Uterus (tissue), 3 donors: ENCODE measurements at regions not wholly inside any gene's neighbourhood (a gene's known extent, or its start where the extent isn't known, plus 50 kb on each side); places are given as distances from the start of the nearest gene placed in this dataset.
"Not testable (repeated sequence)": the region's sequence is repeated elsewhere in the genome, so short reads cannot be mapped to it uniquely, and the experiment has no call there.

Source experiments
- DNase-seq, 2 donors: peaks; one replicate each; pipeline ENCODE4 v3.0.0-alpha.2; 2019 to 2020
- H3K27ac ChIP-seq, 2 donors: fragments of 200-600 bp; sonication (generic); 1 replicate in 1 of 2; 2 replicates in 1 of 2; pipeline ENCODE4 v1.5.1; 2016 to 2018
- H3K27me3 ChIP-seq, 2 donors: fragments of 200-600 bp; sonication (generic); one replicate each; pipeline ENCODE4 v1.5.1; 2018 to 2019; ENCODE audit warnings: control low read depth in 1 of 2
- H3K36me3 ChIP-seq, 2 donors: fragments of 200-600 bp; sonication (generic); one replicate each; pipeline ENCODE4 v1.5.1; 2019; ENCODE audit warnings: control low read depth in 1 of 2
- H3K4me1 ChIP-seq, 2 donors: fragments of 200-600 bp; sonication (generic); one replicate each; pipeline ENCODE4 v1.5.1; 2018 to 2019; ENCODE audit warnings: control low read depth in 1 of 2
- H3K4me3 ChIP-seq, 2 donors: fragments of 200-600 bp; sonication (generic); 1 replicate in 1 of 2; 2 replicates in 1 of 2; pipeline ENCODE4 v1.5.1; 2018 to 2019; ENCODE audit warnings: mild to moderate bottlenecking in 1 of 2
- H3K9me3 ChIP-seq, 2 donors: fragments of 200-600 bp; sonication (generic); one replicate each; pipeline ENCODE4 v1.5.1; 2019; ENCODE audit warnings: control low read depth in 1 of 2
- POLR2A ChIP-seq, 2 donors: fragments of 450-650 bp; IDR thresholded peaks; one replicate each; pipeline ENCODE4 v1.6.1; 2016; ENCODE audit warnings: antibody characterized with exemption in 2 of 2, mild to moderate bottlenecking in 1 of 2, moderate library complexity in 1 of 2
- intact Hi-C: fragments of 100-400 bp; cut with DNase I; formaldehyde crosslinking; loops from one replicate; pipeline ENCODE4 v1.15.1; 2023; ENCODE audit warnings: low total_unique reads
- TF ChIP-seq, protein P1 (sequence below), 4 experiments: fragments of 200-600 bp in 2 of 4; fragments of 450-650 bp in 2 of 4; sonication (generic) in 2 of 4; IDR thresholded peaks; one replicate each; pipeline ENCODE4 v1.5.1; 2016 to 2019; ENCODE audit warnings: antibody characterized with exemption in 4 of 4, mild to moderate bottlenecking in 2 of 4, moderate library complexity in 1 of 4
- donor health status: DM: yes; HTN: yes; CAD: no.

DNA sequence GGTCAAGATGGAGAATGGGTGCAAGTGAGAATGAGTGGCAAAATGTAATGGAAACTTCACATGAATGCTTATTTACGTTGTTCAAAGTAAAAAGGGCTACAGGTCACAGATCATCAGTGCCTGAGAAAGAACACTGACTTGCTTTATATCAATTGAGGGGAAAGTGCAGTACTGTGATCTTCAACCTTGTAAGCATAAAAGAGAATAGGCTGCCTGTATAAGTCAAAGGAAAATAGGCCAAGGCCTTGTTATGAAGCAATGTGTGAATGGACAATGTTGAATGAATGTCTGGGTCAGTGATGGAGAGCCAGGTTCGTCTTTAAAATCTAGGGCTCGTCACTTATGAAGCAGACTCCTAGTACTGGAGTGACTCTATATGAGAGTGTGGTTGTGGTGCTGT lies 158.6 kb upstream of the NT5E start:
- TF ChIP-seq POLR2A (IDR thresholded peaks at IDR 0.05) = no peak
- TF ChIP-seq, protein P1, sequence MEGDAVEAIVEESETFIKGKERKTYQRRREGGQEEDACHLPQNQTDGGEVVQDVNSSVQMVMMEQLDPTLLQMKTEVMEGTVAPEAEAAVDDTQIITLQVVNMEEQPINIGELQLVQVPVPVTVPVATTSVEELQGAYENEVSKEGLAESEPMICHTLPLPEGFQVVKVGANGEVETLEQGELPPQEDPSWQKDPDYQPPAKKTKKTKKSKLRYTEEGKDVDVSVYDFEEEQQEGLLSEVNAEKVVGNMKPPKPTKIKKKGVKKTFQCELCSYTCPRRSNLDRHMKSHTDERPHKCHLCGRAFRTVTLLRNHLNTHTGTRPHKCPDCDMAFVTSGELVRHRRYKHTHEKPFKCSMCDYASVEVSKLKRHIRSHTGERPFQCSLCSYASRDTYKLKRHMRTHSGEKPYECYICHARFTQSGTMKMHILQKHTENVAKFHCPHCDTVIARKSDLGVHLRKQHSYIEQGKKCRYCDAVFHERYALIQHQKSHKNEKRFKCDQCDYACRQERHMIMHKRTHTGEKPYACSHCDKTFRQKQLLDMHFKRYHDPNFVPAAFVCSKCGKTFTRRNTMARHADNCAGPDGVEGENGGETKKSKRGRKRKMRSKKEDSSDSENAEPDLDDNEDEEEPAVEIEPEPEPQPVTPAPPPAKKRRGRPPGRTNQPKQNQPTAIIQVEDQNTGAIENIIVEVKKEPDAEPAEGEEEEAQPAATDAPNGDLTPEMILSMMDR (IDR thresholded peaks at IDR 0.05) = no peak
- Histone ChIP-seq H3K4me3 (no peak overlapping the region), H3K9me3 (no peaks in the 10 kb centered on the region), H3K27me3 (no peaks in the 10 kb centered on the region), H3K27ac (no peak overlapping the region), H3K36me3 (no peaks in the 10 kb centered on the region), H3K4me1 (no peaks in the 10 kb centered on the region)
- intact Hi-C loops = no loop called here
- DNase-seq = no peak

DNA sequence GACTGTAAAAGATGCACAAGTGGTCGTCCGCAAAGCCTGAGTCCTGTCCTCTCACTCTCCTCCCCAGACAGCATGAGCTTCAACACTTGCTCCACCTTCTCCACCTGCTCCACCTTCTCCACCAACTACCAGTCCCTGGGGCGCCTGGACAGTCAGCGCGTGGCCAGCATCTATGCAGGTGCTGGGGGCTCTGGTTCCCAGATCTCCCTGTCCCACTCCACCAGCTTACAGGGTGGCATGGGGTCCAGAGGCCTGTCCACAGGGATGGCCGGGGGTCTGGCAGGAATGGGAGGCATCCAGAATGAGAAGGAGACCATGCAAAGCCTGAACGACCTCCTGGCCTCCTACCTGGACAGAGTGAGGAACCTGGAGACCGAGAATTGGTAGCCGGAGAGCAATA lies 162.2 kb upstream of the NT5E start:
- H3K36me3 ChIP-seq = no peaks in the 10 kb centered on the region
- no peak overlapping the region for H3K27ac ChIP-seq
- no peaks in the 10 kb centered on the region for H3K4me1 ChIP-seq
- intact Hi-C loops = no loop called here
- H3K4me3 ChIP-seq = no peak overlapping the region
- no peak for TF ChIP-seq POLR2A (IDR thresholded peaks at IDR 0.05)
- TF ChIP-seq, protein P1 (IDR thresholded peaks at IDR 0.05) = no peak
- no peaks in the 10 kb centered on the region for H3K9me3 ChIP-seq
- no peak for DNase-seq
- no peaks in the 10 kb centered on the region for H3K27me3 ChIP-seq

DNA sequence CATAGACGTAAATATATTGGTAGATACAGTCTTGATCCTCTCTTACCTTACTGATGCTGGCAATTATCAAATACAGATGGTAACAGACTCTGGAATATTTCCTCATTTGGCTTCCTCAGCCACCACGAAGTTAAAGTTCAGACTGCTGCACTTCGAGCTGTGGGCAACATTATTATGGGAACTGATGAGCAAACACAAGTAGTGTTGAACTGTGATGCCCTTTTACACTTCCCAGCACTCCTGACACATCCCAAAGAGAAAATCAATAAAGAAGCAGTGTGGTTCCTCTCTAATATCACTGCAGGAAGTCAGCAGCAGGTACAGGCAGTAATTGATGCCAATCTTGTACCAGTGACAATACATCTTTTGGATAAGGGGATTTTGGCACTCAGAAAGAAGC lies 162.7 kb upstream of the NT5E start:
- Histone ChIP-seq H3K27me3 (no peaks in the 10 kb centered on the region), H3K36me3 (no peaks in the 10 kb centered on the region), H3K27ac (no peak overlapping the region), H3K9me3 (no peaks in the 10 kb centered on the region), H3K4me1 (no peaks in the 10 kb centered on the region), H3K4me3 (no peak overlapping the region)
- intact Hi-C loops = no loop called here
- TF ChIP-seq, protein P1 (IDR thresholded peaks at IDR 0.05) = no peak
- TF ChIP-seq POLR2A (IDR thresholded peaks at IDR 0.05) = no peak
- DNase-seq = no peak

DNA sequence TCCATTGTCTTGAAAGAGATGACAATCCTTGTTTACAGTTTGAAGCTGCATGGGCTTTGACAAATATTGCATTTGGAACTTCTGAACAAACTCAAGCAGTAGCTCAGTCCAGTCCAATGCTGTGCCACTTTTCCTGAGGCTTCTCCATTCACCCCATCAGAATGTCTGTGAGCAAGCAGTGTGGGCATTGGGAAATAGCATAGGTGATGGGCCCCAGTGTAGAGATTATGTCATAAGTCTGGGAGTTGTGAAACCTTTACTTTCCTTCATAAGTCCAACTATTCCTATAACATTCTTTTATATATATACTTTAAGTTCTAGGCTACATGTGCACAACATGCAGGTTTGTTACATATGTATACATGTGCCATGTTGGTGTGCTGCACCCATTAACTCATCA lies 163.4 kb upstream of the NT5E start:
- H3K4me3 ChIP-seq, DNase-seq, intact Hi-C loops, H3K27me3 ChIP-seq, H3K4me1 ChIP-seq, H3K27ac ChIP-seq, H3K36me3 ChIP-seq, H3K9me3 ChIP-seq: not testable (repeated sequence)

GRCh38 chr6:85285934-85286333 lies 163.9 kb upstream of the NT5E start:
- intact Hi-C loops = no loop called here
- no peak overlapping the region for H3K4me3 ChIP-seq
- no peaks in the 10 kb centered on the region for H3K4me1 ChIP-seq
- no peak for TF ChIP-seq POLR2A (IDR thresholded peaks at IDR 0.05)
- TF ChIP-seq, protein P1 (IDR thresholded peaks at IDR 0.05) = no peak
- no peaks in the 10 kb centered on the region for H3K9me3 ChIP-seq
- H3K27me3 ChIP-seq = no peaks in the 10 kb centered on the region
- H3K27ac ChIP-seq = no peak overlapping the region
- no peak for DNase-seq
- H3K36me3 ChIP-seq = no peaks in the 10 kb centered on the region

GRCh38 chr6:85285114-85285513 lies 164.8 kb upstream of the NT5E start:
- H3K4me1 ChIP-seq = no peaks in the 10 kb centered on the region
- DNase-seq = no peak
- H3K4me3 ChIP-seq = no peak overlapping the region
- no peak for TF ChIP-seq POLR2A (IDR thresholded peaks at IDR 0.05)
- TF ChIP-seq, protein P1 (IDR thresholded peaks at IDR 0.05) = no peak
- H3K36me3 ChIP-seq = no peaks in the 10 kb centered on the region
- intact Hi-C loops = no loop called here
- H3K27ac ChIP-seq = no peak overlapping the region
- H3K27me3 ChIP-seq = no peaks in the 10 kb centered on the region
- no peaks in the 10 kb centered on the region for H3K9me3 ChIP-seq
